NB4 (cell line): ENCODE measurements at regions not wholly inside any gene's neighbourhood (a gene's known extent, or its start where the extent isn't known, plus 50 kb on each side); places are given as distances from the start of the nearest gene placed in this dataset.

Experiments used
- MYC ChIP-seq: IDR thresholded peaks from 2 replicates; pipeline ENCODE4 v1.6.1; 2011; ENCODE audit warnings: low read depth, low read length
- POLR2A ChIP-seq: IDR thresholded peaks from 2 replicates; pipeline ENCODE4 v1.6.1; 2011; ENCODE audit warnings: mild to moderate bottlenecking; ENCODE audit not compliant: insufficient read length; ENCODE audit errors: extremely low read depth
- TF ChIP-seq, protein P1 (sequence below): IDR thresholded peaks from one replicate; pipeline ENCODE4 v1.5.1; 2012; ENCODE audit warnings: low read depth, low read length
- TF ChIP-seq, protein P2 (sequence below): IDR thresholded peaks from 2 replicates; pipeline ENCODE4 v1.6.1; 2011; ENCODE audit warnings: low read depth, low read length

DNA sequence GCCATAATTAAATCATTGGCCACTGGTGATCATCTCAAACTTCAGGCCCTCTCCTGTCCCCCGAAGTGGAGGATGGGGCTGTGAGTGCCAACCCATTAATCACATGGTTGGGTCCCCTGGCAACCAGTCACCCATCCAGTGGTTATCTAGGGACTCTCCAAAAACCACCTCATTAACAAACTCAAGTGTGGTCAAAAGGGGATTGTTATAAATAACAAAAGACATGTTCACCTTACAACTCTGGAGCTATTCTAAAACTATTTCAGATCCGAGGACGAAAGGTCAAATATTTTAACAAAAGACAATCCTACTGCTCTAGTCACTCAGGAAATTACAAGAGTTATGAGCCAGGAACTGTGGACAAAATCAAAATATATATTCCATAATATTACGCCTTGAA lies 60.0 kb upstream of the PRNP start:
- no peak for TF ChIP-seq POLR2A
- TF ChIP-seq, protein P1, sequence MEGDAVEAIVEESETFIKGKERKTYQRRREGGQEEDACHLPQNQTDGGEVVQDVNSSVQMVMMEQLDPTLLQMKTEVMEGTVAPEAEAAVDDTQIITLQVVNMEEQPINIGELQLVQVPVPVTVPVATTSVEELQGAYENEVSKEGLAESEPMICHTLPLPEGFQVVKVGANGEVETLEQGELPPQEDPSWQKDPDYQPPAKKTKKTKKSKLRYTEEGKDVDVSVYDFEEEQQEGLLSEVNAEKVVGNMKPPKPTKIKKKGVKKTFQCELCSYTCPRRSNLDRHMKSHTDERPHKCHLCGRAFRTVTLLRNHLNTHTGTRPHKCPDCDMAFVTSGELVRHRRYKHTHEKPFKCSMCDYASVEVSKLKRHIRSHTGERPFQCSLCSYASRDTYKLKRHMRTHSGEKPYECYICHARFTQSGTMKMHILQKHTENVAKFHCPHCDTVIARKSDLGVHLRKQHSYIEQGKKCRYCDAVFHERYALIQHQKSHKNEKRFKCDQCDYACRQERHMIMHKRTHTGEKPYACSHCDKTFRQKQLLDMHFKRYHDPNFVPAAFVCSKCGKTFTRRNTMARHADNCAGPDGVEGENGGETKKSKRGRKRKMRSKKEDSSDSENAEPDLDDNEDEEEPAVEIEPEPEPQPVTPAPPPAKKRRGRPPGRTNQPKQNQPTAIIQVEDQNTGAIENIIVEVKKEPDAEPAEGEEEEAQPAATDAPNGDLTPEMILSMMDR: no peak
- TF ChIP-seq, protein P2, sequence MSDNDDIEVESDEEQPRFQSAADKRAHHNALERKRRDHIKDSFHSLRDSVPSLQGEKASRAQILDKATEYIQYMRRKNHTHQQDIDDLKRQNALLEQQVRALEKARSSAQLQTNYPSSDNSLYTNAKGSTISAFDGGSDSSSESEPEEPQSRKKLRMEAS: no peak
- no peak for TF ChIP-seq MYC
